H9 (cell line): ENCODE measurements at regions not wholly inside any gene's neighbourhood (a gene's known extent, or its start where the extent isn't known, plus 50 kb on each side); places are given as distances from the start of the nearest gene placed in this dataset.

Experiments used
- DNase-seq: peaks from one replicate; pipeline ENCODE4 v3.0.0-alpha.2; 2017
- H2AFZ ChIP-seq: one replicate; pipeline ENCODE4 v1.6.1; 2013; ENCODE audit warnings: mild to moderate bottlenecking, low read length, control low read depth, moderate library complexity
- H2AK5ac ChIP-seq: 2 replicates; pipeline ENCODE4 v1.6.1; 2013; ENCODE audit warnings: low read length, control low read depth, mixed read lengths; ENCODE audit not compliant: insufficient read length
- H2BK120ac ChIP-seq: one replicate; pipeline ENCODE4 v1.6.1; 2013; ENCODE audit warnings: low read depth, mild to moderate bottlenecking, low read length, control low read depth, inconsistent platforms; ENCODE audit not compliant: poor library complexity, severe bottlenecking
- H2BK12ac ChIP-seq: 2 replicates; pipeline ENCODE4 v1.6.1; 2013; ENCODE audit warnings: low read length, control low read depth, mixed read lengths, low read depth; ENCODE audit not compliant: insufficient read length
- H2BK15ac ChIP-seq: 2 replicates; pipeline ENCODE4 v1.6.1; 2013; ENCODE audit warnings: low read depth, low read length, control low read depth
- H2BK20ac ChIP-seq: one replicate; pipeline ENCODE4 v1.6.1; 2013; ENCODE audit warnings: low read depth, mild to moderate bottlenecking, low read length, control low read depth, inconsistent platforms; ENCODE audit not compliant: poor library complexity, severe bottlenecking
- H2BK5ac ChIP-seq: 2 replicates; pipeline ENCODE4 v1.6.1; 2013; ENCODE audit warnings: low read length, control low read depth, mixed read lengths; ENCODE audit not compliant: insufficient read length
- H3K14ac ChIP-seq: 2 replicates; pipeline ENCODE4 v1.6.1; 2013; ENCODE audit warnings: low read length, control low read depth; ENCODE audit not compliant: insufficient read depth
- H3K18ac ChIP-seq: 2 replicates; pipeline ENCODE4 v1.6.1; 2013; ENCODE audit warnings: low read depth, mild to moderate bottlenecking, mixed read lengths, low read length, control low read depth; ENCODE audit not compliant: insufficient read length
- H3K23ac ChIP-seq: 2 replicates; pipeline ENCODE4 v1.6.1; 2013; ENCODE audit warnings: low read length, control low read depth, mixed read lengths, low read depth; ENCODE audit not compliant: insufficient read length
- H3K23me2 ChIP-seq: 2 replicates; pipeline ENCODE4 v1.6.1; 2013; ENCODE audit warnings: low read depth, mild to moderate bottlenecking, mixed read lengths, low read length, control low read depth; ENCODE audit not compliant: insufficient read length, poor library complexity, severe bottlenecking
- H3K27ac ChIP-seq: 2 replicates; pipeline ENCODE4 v1.5.1; 2013; ENCODE audit warnings: low read length, control low read depth, mixed read lengths, low read depth; ENCODE audit not compliant: insufficient read length
- H3K27me3 ChIP-seq: 2 replicates; pipeline ENCODE4 v1.6.1; 2013; ENCODE audit warnings: low read length, control low read depth, inconsistent platforms; ENCODE audit not compliant: insufficient read depth
- H3K4ac ChIP-seq: 2 replicates; pipeline ENCODE4 v1.6.1; 2013; ENCODE audit warnings: low read depth, mild to moderate bottlenecking, control low read depth, inconsistent platforms, low read length, moderate library complexity
- H3K4me1 ChIP-seq: 2 replicates; pipeline ENCODE4 v1.6.1; 2013; ENCODE audit warnings: low read length, control low read depth, inconsistent platforms; ENCODE audit not compliant: insufficient read depth
- H3K4me2 ChIP-seq: 2 replicates; pipeline ENCODE4 v1.6.1; 2013; ENCODE audit warnings: low read length, control low read depth, mixed read lengths; ENCODE audit not compliant: insufficient read length, insufficient read depth
- H3K56ac ChIP-seq: 2 replicates; pipeline ENCODE4 v1.6.1; 2013; ENCODE audit warnings: low read depth, mild to moderate bottlenecking, mixed read lengths, low read length, control low read depth; ENCODE audit not compliant: insufficient read length
- H3K79me1 ChIP-seq: 2 replicates; pipeline ENCODE4 v1.6.1; 2013; ENCODE audit warnings: low read depth, mild to moderate bottlenecking, moderate library complexity, low read length, control low read depth, inconsistent platforms; ENCODE audit not compliant: insufficient read depth, poor library complexity, severe bottlenecking
- H3K79me2 ChIP-seq: 2 replicates; pipeline ENCODE4 v1.6.1; 2013; ENCODE audit warnings: low read length, control low read depth, inconsistent platforms; ENCODE audit not compliant: insufficient read depth
- H3K9ac ChIP-seq: 2 replicates; pipeline ENCODE4 v1.6.1; 2013; ENCODE audit warnings: low read length, control low read depth, mixed read lengths; ENCODE audit not compliant: insufficient read length; ENCODE audit errors: extremely low read depth
- H3K9me3 ChIP-seq: one replicate; pipeline ENCODE4 v1.6.1; 2013; ENCODE audit warnings: low read depth, low read length, inconsistent platforms; ENCODE audit not compliant: control insufficient read depth
- H3T11ph ChIP-seq: one replicate; pipeline ENCODE4 v1.6.1; 2013; ENCODE audit warnings: mild to moderate bottlenecking, low read length, control low read depth, inconsistent platforms
- H4K20me1 ChIP-seq: one replicate; pipeline ENCODE4 v1.6.1; 2013; ENCODE audit not compliant: control insufficient read depth, insufficient read length, insufficient read depth
- H4K5ac ChIP-seq: 2 replicates; pipeline ENCODE4 v1.6.1; 2013; ENCODE audit warnings: low read depth, mild to moderate bottlenecking, mixed read lengths, low read length, control low read depth; ENCODE audit not compliant: insufficient read length
- H4K8ac ChIP-seq: replicated peaks from 2 replicates; pipeline ENCODE4 v1.6.1; 2013; ENCODE audit warnings: low read length, control low read depth, mixed read lengths, low read depth; ENCODE audit not compliant: insufficient read length
- H4K91ac ChIP-seq: 2 replicates; pipeline ENCODE4 v1.6.1; 2013; ENCODE audit warnings: low read depth, mild to moderate bottlenecking, moderate library complexity, mixed read lengths, low read length, control low read depth; ENCODE audit not compliant: insufficient read length
- H3K27ac Mint-ChIP-seq, 3 experiments: 2 replicates in 2 of 3; 3 replicates in 1 of 3; pipeline ENCODE4 v1.8.0; 2020 to 2021; ENCODE audit warnings: mixed read lengths in 3 of 3, mild to moderate bottlenecking in 1 of 3, moderate library complexity in 1 of 3
- H3K27me3 Mint-ChIP-seq: 2 replicates; pipeline ENCODE4 v1.8.0; 2021; ENCODE audit warnings: low read depth, mild to moderate bottlenecking, moderate library complexity, mixed read lengths
- H3K36me3 Mint-ChIP-seq, 3 experiments: 2 replicates in 2 of 3; 3 replicates in 1 of 3; pipeline ENCODE4 v1.8.0; 2020 to 2021; ENCODE audit warnings: low read depth in 3 of 3, mixed read lengths in 3 of 3; ENCODE audit not compliant: insufficient read depth in 1 of 3
- H3K4me1 Mint-ChIP-seq, 2 experiments: 2 replicates each; pipeline ENCODE4 v1.8.0; 2020; ENCODE audit warnings: mixed read lengths in 2 of 2
- H3K4me3 Mint-ChIP-seq, 2 experiments: 2 replicates in 1 of 2; 3 replicates in 1 of 2; pipeline ENCODE4 v1.8.0; 2020 to 2021; ENCODE audit warnings: mild to moderate bottlenecking in 2 of 2, mixed read lengths in 2 of 2, moderate library complexity in 1 of 2
- H3K9me3 Mint-ChIP-seq, 2 experiments: 2 replicates in 1 of 2; 3 replicates in 1 of 2; pipeline ENCODE4 v1.8.0; 2020; ENCODE audit warnings: mild to moderate bottlenecking in 2 of 2, mixed read lengths in 2 of 2, moderate library complexity in 1 of 2
- CTCF ChIP-seq: fragments of 200-600 bp; sonication (generic); conservative IDR thresholded peaks from 3 replicates; pipeline ENCODE4 v1.8.0; 2021; ENCODE audit warnings: antibody characterized with exemption, mild to moderate bottlenecking

GRCh38 chr2:183465048-183465447 lies 340.8 kb downstream of the NUP35 start:
- no peak for DNase-seq
- Histone ChIP-seq H3K9ac (no peak overlapping the region), H4K8ac (no peak overlapping the region), H3K79me1 (no peaks in the 10 kb centered on the region), H2BK15ac (no peak overlapping the region), H3K14ac (no peak overlapping the region), H2AK5ac (no peak overlapping the region), H3K4ac (no peak overlapping the region), H3K79me2 (no peaks in the 10 kb centered on the region), H3K23ac (no peak overlapping the region), H3K4me2 (no peak overlapping the region), H2AFZ (no peak overlapping the region), H3K56ac (no peak overlapping the region), H3K23me2 (no peaks in the 10 kb centered on the region), H3K9me3 (no peaks in the 10 kb centered on the region), H2BK20ac (no peak overlapping the region), H2BK12ac (no peak overlapping the region), H4K5ac (no peak overlapping the region), H3K27ac (no peak overlapping the region), H3K4me1 (no peaks in the 10 kb centered on the region), H3K18ac (no peak overlapping the region), H2BK120ac (no peak overlapping the region), H3K27me3 (no peaks in the 10 kb centered on the region), H2BK5ac (no peak overlapping the region), H4K91ac (no peak overlapping the region), H3T11ph (no peak overlapping the region), H4K20me1 (no peaks in the 10 kb centered on the region)
- no peaks in the 10 kb centered on the region for H3K27me3 Mint-ChIP-seq
- H3K27ac Mint-ChIP-seq, result no peak overlapping the region
- H3K36me3 Mint-ChIP-seq, result 0 out of 7 replicates have a peak, but pooled peaks cover 0 to under 1% (median 0%) of the 10 kb centered on the region in 3 experiments
- H3K4me3 Mint-ChIP-seq, result no peak overlapping the region
- no peak for TF ChIP-seq CTCF
- H3K9me3 Mint-ChIP-seq, result peaks cover 0 to 3% of the 10 kb centered on the region in 2 experiments; a peak in 2 of 5 replicates
- H3K4me1 Mint-ChIP-seq, result peaks cover 0 to 6% of the 10 kb centered on the region in 2 experiments; a peak in 2 of 4 replicates
